ENCODE measurements at regions not wholly inside any gene's neighbourhood (a gene's known extent, or its start where the extent isn't known, plus 50 kb on each side); places are given as distances from the start of the nearest gene placed in this dataset.

DNA sequence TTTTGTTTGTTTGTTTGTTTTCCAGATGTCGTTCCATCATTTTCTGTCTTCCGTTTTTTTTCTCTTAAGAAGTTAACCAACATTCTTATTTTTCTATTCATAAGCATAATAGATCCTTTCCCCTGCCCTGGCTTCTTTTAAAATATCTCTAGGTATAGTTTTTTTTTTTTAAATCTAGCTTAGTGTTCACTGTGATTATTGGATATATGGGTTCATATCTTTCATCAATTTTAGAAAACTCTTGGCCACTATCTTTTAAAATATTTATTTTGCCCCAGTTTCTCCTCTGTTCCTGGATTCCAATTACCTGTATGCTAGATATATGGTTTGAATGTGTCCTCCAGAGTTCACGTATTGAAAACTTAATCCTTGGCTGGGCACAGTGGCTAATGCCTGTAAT lies 59.6 kb downstream of the GSX2 start:
- TF ChIP-seq, protein P1, sequence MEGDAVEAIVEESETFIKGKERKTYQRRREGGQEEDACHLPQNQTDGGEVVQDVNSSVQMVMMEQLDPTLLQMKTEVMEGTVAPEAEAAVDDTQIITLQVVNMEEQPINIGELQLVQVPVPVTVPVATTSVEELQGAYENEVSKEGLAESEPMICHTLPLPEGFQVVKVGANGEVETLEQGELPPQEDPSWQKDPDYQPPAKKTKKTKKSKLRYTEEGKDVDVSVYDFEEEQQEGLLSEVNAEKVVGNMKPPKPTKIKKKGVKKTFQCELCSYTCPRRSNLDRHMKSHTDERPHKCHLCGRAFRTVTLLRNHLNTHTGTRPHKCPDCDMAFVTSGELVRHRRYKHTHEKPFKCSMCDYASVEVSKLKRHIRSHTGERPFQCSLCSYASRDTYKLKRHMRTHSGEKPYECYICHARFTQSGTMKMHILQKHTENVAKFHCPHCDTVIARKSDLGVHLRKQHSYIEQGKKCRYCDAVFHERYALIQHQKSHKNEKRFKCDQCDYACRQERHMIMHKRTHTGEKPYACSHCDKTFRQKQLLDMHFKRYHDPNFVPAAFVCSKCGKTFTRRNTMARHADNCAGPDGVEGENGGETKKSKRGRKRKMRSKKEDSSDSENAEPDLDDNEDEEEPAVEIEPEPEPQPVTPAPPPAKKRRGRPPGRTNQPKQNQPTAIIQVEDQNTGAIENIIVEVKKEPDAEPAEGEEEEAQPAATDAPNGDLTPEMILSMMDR (IDR thresholded peaks at IDR 0.05; ENCODE audit: insufficient read depth, low read length): no peak
- no peak for TF ChIP-seq POLR2AphosphoS5 (IDR thresholded peaks at IDR 0.05; ENCODE audit: low read depth)
